Stimulated activated CD8-positive, alpha-beta memory T cell treated with anti-CD3 and anti-CD28 coated beads, Interleukin-4, amount 100 ng/mL, for 4 hours (primary cell): ENCODE measurements at regions not wholly inside any gene's neighbourhood (a gene's known extent, or its start where the extent isn't known, plus 50 kb on each side); places are given as distances from the start of the nearest gene placed in this dataset.

Experiments
- DNase-seq, 2 donors: peaks; one replicate each; pipeline ENCODE4 v3.0.0-alpha.2; 2020; ENCODE audit warnings: low read depth in 2 of 2, low spot score in 1 of 2

DNA sequence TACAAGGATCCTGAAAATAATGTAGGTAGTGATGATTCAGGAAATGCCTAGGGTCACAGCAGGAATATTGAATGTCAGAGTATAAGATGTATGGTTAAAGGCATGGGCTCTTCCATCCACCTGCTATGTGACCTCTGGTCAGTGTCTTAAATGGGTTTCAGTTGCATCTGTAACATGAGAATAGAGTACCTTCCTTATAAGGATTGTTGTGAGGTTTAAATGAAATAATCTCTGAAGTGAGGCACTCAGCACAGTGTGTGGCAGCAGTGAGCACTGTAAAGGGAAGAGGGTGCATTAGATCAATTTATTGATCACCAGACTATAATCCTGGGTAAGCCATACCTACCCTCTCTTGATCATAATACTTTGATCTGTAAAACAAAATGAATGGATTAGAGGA lies 319.1 kb downstream of the SLC4A3 start:
- no peak for DNase-seq

DNA sequence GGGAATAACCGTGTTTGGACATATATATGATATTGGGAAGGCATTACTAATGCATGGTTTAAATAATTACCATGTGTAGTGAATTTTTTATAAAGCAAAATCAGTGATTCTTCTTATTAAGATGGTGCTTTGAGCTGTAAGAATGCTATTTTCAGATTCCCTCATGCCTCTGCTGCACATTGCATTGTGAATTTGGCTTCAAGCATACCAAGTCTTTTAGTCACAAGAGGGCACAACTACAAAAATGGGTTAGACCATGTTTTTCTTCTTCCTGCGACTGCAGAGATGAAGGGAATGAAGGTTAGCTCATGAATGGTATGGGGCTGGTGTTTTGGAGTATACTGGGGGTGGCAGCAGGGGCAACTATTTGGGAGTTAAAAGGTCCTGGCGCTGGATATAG lies 320.1 kb downstream of the SLC4A3 start:
- DNase-seq: no peak

DNA sequence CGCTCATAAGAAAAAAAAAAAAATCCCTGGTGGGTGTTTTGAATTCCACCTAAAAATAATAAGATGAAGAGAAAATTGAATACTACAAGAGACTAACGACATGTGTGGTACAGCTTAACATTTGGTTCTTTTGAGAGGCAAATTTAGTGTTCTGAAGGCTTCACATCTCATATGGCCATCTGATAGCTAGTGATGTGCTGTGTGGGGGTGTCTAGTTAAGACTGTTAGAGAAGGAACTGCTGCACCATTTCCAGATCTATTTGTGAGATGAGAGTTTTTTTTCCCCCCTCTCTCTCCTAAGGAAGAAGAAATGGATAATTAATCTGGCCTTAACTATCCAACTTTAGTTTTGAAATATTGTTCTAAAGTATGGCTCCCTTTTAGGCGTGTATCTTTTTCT lies 321.6 kb downstream of the SLC4A3 start:
- no peak for DNase-seq

DNA sequence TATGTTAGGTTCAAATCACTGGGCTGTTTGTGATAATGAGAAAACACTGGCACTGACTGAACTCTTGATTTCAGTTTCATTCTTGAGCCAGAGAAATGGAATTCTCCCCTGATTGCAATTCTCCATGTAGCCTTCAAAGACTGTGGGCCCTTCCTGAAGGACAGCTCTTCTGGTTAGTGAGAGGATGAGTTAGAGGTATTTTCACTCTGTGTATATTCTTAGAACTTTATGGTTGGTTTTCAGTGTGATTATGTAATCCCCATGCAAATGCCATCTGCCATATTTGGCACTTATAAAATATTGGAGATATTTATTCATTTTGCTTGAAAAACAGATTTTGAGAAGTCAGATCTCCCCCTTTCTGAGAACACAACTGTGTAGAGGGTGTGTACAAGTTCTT lies 323.7 kb downstream of the SLC4A3 start:
- DNase-seq: no peak

DNA sequence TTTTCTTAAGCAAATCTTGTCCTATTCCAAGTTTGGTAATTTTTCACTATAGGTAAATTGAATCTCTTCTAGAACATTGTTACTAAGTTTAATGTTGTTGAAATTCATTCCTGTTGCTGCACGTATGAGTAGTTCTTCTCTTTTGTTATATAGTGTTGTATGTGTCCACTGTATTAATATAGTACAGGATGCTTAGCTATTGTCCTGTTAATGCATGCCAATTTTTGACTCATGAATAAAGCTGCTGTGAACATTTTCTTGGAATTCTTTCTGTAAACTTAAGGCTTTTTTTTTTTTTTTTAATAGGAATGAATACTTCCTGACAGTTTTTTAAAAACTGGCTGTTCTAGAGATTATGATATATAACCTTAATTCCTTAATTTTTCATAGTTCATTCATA lies 326.9 kb downstream of the SLC4A3 start:
- no peak for DNase-seq

DNA sequence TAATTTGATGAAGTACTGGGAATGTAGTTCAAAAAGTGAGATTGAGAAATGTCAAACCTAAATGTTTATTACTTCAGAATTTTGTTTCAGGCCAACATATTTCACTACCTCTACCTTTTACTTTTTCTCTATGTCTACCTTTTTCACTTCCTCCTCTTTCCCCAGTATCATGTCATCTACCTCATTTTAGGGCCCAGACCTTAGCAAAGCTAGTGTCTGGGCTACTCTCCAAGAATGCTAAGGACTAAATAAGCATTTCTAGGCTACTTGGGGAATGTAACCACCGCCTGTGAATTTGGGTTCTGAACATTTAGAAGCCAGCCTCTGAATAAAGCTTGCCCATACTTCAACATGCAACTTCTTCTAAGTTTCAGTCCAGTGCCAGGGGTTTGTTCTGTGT lies 330.4 kb downstream of the SLC4A3 start:
- no peak for DNase-seq

DNA sequence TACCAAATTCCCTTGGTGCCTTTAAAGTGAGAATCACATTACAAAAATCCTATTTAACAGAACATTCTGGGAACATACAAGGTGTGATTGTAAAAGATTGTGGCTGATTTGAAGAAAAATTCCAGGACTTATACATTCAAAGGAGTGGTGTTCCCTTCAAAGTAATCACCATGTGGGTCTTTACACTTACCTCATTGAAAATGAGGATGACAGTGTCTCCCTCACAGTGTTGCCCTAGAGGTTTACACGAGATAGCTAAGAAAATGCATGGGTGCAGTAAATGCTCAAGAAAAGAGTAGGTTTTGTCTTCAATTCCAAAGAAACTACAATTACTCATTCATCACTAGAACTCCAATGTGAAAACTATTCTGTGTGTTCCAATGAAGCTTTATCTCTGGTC lies 331.5 kb downstream of the SLC4A3 start:
- DNase-seq: no peak

DNA sequence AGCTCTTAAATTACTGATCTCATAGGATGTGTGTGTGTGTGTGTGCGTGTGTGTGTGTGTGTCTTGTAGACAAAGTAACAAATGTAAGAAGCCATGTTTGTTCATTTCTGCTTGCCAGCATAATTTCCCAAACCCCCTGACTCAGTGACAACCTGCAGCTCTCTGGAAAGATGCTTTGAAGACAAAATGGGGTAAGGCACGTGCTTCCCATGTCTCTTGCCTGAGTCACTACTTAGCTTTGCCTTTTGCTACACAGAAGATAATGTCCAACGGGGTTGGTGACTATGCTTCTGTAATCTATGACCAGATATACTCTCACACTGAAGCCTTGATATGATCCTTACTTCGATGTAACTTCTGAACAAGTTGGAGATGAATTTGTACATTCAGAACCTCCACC lies 332.0 kb downstream of the SLC4A3 start:
- no peak for DNase-seq

DNA sequence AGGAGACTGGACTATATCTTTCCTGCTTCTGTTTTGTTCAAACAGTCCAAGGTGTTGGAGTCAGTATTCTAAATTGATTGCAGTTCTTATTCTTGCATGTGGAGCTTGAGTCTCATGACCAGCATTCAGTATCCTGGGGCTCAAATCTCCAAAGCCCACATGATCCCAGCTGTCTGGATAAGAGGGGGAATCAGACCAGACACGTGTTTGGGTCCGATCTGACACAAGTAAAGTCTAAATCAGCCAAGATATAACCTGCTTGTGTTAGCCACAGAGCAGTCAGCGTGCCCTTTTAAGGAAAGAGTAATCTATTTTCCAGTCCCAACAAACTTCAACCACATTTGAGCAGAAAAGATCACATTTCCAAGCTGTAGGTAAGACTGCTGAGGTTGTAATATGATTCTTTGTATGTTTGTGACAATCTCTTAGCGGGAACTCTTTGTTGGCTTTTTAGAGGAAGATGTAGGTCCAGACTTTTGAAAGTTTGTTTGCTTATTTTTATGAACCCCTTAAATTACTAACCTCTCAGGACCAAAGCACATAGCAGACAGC lies 334.6 kb downstream of the SLC4A3 start:
- DNase-seq: no peak

DNA sequence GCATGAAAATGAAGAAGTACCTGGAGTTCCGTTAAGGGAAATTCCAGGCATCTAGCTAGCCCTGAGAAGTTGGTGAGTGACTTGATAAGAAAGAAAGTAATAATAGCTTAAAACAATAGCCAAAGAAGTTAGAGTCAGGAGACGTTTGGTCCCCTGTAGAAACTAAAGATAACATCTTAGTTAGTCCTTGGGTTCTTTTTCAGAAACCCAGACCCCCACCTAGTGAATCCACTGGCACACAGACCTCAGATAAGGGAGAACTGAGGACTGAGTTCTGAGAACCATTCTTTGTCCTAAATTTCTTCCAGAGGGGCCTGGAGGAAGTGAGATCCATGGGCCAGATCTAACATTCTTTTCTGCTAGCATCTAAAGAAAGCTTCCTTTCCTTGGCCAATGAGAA lies 335.4 kb downstream of the SLC4A3 start:
- DNase-seq: no peak

DNA sequence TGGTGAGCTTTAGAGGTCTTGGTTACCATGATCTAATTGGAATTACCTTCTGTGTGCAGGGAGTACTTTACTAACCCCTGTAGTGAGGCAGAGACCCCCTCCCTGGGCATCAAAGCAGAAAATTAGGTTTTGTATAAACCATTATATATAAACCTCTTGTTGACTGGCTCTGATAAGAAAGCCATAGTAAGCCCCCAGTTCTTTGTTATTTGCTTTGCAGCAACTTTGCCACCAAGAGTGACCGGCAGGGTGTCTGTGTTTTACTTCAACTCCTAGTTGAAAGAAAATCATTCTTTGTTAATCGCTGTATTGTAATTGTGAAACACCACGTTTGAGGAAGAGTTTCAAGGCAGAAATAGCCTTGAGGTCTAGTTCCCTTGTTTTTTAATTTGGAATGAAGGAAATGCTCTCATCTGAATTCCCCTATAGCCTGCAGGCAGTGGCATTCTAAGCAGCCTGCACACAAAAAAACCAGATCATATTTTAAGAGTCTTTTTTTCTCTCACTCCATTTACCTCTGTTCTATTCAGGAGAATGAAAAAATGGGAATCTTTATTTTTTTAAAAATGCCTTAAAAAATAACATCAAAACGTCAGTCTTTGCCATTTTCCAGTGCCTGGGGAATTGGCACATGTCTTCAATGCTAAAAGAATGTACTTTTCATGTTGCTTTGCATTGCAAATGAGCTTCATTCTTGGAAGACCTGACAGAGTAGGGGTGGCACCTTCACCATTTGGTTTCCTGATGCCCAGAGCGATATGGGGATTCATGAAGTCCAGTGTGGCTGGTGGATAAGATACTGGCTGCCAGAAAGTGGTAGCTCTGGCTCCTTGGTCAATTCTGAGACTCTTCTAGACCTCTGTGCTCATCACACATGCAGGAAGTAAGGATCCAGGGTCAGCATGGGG lies 338.1 kb downstream of the SLC4A3 start:
- DNase-seq: no peak

DNA sequence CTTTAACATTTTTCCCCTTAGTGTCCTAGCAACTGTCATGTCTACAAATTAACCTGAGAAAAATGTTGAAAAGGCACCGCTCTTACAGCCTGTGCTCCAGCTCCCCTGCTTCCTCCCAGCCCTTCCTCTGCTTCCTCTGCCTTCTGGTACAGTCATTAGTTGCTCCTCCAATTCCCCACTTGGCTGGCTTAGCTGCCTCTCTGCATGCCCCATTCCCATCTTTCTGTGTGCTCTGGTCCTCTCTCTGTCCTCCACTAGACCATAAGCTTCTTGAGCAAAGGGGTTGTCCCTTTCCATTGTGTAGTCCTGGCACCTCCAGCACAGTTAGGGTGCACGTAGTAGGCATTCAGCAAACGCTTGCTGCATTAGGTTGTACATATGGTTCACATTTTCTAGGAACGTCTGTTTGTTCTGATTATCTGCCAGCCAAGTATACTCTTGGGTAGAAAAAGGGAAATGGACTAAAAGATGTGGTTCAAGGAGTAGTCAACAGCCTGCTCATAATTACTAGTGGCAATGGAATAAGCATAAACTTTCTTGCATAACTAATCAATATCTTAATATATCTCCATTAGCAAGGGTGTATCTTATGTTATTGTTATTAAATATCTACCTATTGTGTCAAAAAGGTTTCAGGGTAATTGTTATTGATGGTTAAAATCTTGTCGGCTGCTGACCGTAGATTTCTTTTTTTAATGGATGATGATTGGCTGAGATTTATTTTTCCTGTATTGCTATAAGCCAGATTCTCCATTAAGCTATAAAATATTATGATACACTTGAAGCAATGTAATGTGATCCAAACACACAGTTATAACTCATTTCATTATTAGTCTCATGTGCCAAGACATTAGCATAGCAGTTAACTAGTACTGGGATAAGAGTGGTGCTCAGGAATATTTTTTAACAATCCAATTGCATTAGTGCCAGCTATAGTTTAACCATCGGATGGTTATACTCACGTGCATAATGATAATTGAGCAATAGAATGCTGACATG lies 340.1 kb downstream of the SLC4A3 start:
- no peak for DNase-seq

DNA sequence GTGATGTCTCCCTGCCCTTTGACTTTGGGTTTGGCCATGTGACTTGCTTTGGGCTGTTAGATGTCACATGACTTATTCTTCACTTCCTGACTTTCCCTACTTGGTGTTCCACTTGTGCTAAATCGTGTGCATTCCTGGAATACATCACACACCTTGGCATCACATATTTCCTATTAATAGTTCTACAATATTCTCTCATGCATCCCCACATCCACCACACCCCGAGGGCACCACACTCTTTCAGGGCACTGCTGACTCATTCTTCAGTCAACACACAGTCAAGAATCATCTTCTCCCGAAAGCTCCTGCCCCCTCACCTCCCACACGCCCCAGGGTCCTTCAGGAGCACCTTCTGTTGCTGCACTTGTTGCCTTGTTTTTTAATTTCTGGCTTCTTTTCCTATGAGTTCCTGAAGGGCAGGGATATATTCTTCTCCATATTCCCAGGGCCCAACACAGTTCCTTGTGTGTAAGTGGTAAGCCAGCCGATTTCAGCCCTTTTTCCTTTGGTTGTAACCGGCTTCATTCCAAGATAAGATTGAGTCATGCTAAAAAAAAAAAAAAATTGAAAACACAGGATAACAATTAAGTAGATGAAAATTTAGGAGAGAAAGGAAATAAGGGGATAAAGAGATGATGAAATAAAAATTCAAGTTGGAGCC lies 341.4 kb downstream of the SLC4A3 start:
- DNase-seq: no peak

DNA sequence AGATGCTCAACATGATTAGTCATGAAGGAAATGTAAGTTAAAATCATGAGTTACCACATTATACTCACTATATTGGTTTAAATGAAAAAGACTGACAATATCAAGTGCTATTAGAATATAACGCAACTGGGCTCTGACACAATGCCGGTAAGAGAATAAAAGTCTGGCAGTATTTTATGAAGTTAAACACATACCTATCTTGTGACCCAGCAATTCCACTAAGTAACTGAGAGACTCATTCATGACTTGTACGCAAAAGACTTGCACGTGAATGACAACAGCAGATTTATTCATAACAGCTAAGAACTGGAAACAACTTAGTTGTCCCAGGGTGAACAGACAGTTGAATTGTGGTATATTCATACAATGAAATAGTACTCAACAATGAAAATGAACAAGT lies 342.1 kb downstream of the SLC4A3 start:
- no peak for DNase-seq

DNA sequence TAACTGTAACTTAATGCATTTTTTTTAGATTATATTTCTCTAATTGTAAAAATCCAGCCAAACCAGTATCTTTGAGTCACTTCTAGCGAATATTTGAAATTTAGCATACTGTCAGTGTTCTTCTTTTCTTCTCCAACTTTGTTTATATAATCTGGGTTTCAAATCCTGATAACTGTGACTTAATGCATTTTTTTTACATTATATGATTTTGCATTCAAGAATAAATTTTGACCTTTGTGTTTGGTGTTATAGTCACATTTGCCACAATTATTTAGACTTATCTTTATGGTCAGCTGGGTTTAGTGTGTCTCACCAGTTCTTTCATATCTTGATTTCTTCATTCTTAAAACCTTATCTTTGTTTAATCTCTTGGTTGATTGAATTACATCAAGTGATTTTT lies 345.7 kb downstream of the SLC4A3 start:
- DNase-seq: no peak

DNA sequence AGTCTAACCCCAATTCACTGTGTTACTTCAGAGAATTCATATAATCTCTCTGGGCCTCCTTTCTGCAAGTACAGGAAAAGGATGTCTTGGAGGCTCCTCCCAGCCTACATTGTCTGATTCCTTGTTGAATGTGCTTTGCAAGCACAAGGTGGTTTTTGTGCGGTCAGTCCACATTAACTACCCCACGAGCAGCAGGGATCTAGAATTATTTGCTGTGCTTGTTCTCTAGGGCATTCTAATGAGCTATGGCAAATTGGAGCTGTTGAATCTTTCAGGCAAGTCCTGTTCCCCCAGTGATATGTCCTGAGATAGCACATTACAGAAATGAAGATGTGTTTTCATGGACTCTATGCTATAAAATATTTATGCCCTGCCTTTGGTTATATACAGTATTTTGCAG lies 349.4 kb downstream of the SLC4A3 start:
- DNase-seq: no peak

DNA sequence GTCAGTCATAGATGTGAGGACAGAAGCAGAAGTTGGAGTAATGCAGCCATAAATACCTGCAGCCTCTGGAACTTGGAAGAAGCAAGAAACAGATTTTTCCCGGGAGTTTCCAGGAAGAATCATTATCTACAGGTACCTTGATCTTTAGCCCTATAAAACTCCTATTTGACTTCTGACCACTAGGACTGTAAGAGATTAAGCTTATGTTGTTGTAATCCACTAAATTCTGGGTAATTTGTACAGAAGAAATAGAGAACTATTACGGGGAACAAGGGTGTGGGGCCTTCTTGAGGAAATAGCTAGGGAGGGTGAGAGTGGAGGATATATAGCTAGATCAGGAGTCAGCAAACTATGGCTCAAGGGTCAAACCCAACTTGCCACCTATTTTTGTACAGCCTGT lies 353.2 kb downstream of the SLC4A3 start:
- no peak for DNase-seq

DNA sequence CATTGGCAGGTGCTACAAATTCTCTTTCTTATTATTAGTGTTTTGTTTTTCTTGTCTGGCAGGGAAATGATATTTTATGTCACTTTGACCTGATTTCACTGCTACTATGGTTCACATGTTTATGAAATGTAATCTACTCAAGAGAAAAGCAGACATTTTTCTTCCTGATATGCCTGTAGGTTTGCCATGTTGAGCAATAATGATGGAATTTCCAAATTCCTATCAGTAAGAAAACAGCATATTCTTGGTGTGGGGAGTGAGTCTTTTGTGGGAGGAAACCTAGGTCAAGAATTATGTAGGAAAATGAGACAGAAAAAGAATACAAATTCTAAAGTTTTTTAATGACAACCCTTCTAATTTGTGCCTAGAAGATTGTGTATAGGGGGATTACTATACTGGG lies 356.4 kb downstream of the SLC4A3 start:
- no peak for DNase-seq

DNA sequence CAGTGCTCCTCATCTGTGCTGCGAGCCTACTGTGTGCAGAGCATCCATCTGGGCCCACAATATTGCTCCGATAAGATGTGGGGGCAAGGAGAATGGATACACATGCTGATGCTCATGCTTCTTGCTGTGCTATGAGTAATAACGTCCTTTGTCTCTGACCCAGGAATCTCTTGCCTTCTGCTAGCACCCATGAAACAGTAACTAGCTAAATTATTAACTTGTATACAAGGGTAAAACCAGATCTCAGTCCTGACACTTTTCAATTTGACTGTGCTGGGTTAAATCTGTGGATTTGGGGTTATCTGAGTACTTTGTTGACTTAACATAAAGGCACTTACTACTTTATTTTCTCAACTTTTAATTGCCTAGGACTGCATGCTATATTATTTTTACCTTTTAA lies 357.6 kb downstream of the SLC4A3 start:
- no peak for DNase-seq

DNA sequence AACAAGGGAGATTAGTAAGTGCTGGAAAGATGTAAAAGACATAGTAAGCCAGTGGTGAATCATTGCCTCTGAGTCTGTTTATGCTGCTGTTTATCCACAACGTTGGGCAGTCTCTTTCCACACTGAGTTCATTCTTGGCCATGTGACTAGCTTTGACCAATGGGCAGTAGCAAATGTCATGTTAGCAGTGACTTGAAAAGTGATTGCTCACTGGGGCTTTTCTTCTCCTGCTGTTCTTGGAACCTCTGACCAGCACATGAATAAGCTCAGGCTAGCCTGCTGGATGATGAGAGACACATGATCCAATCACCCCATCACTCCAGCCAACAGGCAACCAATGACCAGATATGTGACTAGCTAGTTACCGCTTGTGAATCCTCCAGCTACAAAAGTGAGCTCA lies 360.4 kb downstream of the SLC4A3 start:
- DNase-seq: no peak

DNA sequence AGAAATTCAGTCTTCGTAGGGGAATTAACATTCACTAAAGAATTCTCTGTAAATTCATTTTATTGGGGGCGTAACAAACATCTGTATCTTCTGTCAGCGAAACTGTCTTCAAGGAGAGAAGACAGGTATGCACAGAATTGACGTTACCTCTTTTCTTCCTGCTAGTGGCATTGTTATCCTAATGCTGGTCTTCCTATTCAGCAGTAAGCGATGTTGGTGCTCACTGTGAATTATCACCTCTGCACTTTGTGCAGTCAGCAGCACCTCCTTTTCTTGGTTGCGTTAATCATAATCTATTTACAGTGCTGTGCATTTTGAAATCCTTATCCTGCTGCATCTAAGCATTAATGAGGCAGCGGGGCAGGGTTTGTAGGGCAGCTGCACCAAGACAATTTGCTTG lies 362.3 kb downstream of the SLC4A3 start:
- no peak for DNase-seq
